ENCODE measurements at regions not wholly inside any gene's neighbourhood (a gene's known extent, or its start where the extent isn't known, plus 50 kb on each side); places are given as distances from the start of the nearest gene placed in this dataset.

DNA sequence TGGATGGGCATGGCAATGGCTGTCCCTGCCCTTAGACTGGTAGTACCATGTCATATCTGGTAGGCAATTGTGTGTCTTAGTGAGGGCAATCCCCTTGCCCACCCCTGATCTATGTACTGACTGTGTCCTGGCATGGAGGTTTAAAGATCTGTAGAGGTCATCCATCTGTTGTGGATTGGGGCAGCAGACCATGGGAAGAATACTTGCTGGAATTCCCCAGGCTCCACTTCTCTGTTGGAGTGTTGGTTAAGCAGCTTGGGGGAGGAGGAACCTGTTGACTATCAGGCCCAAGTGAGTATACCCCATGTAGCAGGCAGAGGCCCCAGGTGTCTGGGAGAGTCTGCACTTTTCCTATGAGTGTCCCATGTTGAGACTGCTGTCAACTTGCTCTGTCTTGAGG is 246.7 kb upstream of the DIPK2B start:
- TF ChIP-seq ZNF837 (tag by site-specific recombination; IDR thresholded peaks at IDR 0.05) (no peak), ZNF311 (tag by site-specific recombination; IDR thresholded peaks at IDR 0.05; ENCODE audit: borderline replicate concordance) (no peak), ZNF169 (tag by site-specific recombination; IDR thresholded peaks at IDR 0.05) (no peak), ZNF2 (tag by site-specific recombination; IDR thresholded peaks at IDR 0.05) (no peak), ZFP41 (tag by site-specific recombination; IDR thresholded peaks at IDR 0.05; ENCODE audit: borderline replicate concordance) (no peak)
- TF ChIP-seq, protein P1, sequence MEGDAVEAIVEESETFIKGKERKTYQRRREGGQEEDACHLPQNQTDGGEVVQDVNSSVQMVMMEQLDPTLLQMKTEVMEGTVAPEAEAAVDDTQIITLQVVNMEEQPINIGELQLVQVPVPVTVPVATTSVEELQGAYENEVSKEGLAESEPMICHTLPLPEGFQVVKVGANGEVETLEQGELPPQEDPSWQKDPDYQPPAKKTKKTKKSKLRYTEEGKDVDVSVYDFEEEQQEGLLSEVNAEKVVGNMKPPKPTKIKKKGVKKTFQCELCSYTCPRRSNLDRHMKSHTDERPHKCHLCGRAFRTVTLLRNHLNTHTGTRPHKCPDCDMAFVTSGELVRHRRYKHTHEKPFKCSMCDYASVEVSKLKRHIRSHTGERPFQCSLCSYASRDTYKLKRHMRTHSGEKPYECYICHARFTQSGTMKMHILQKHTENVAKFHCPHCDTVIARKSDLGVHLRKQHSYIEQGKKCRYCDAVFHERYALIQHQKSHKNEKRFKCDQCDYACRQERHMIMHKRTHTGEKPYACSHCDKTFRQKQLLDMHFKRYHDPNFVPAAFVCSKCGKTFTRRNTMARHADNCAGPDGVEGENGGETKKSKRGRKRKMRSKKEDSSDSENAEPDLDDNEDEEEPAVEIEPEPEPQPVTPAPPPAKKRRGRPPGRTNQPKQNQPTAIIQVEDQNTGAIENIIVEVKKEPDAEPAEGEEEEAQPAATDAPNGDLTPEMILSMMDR (tag by site-specific recombination; IDR thresholded peaks at IDR 0.05) = no peak

Measured in HEK293 (cell line).